K562 (cell line): ENCODE measurements at regions not wholly inside any gene's neighbourhood (a gene's known extent, or its start where the extent isn't known, plus 50 kb on each side); places are given as distances from the start of the nearest gene placed in this dataset.

Experiments
- ATAC-seq: fragments of 200-7000 bp; cut with Tn5 transposase; 3 replicates; pipeline ENCODE4 v1.9.1; 2020; ENCODE audit warnings: moderate library complexity
- BruUV-seq: library from RNA; stranded (reverse); fragments of 400-500 nt; replicated peaks from 2 replicates; lab custom pipeline; 2021; lab: Mats Ljungman, UMichigan
- CTCF ChIA-PET: fragments of 300-600 bp; formaldehyde crosslinking; extraction: SDS; loops from one replicate; lab custom pipeline; 2021; ENCODE audit warnings: low intra/inter-chr PET ratio; lab: Yijun Ruan, JAX
- POLR2A ChIA-PET: fragments of 300-600, 350-650 bp; sonication (Branson Sonifier 250); formaldehyde crosslinking; extraction: SDS; loops from one replicate; lab custom pipeline; 2021; ENCODE audit warnings: antibody characterized with exemption, inconsistent platforms; lab: Yijun Ruan, JAX
- DNase-seq, 4 experiments: peaks; one replicate each; pipeline versions ENCODE4 v3.0.0 to v3.0.0-alpha.2; 2011 to 2018; ENCODE audit warnings: low spot score in 3 of 4, mixed read lengths in 3 of 4; ENCODE audit errors: extremely low read depth in 1 of 4
- FAIRE-seq: peaks from 2 replicates; lab custom pipeline; 2011; peaks lifted over from hg19 to GRCh38; lab: Jason Lieb, UNC
- H2AFZ ChIP-seq: 2 replicates; pipeline ENCODE4 v1.6.0; 2011; ENCODE audit warnings: low read depth, low read length, control low read depth, inconsistent platforms
- H3K27ac ChIP-seq: fragments of 200-600 bp; 3 replicates; pipeline ENCODE4 v1.8.0; 2011; ENCODE audit warnings: low read depth, mild to moderate bottlenecking, control low read depth, inconsistent platforms, low read length, moderate library complexity, mixed read lengths; ENCODE audit errors: extremely low read depth
- H3K27me3 ChIP-seq, 2 experiments: fragments of 300-600 bp in 1 of 2; 2 replicates in 1 of 2; 3 replicates in 1 of 2; pipeline versions ENCODE4 v1.6.0 to v1.8.0; 2011; ENCODE audit warnings: inconsistent platforms in 2 of 2, low read length in 2 of 2, mild to moderate bottlenecking in 1 of 2, mixed read lengths in 1 of 2, moderate library complexity in 1 of 2; ENCODE audit not compliant: control insufficient read depth in 2 of 2, insufficient read depth in 2 of 2
- H3K36me3 ChIP-seq: fragments of 300-600 bp; 3 replicates; pipeline ENCODE4 v1.8.0; 2011; ENCODE audit warnings: mild to moderate bottlenecking, low read length, inconsistent platforms; ENCODE audit not compliant: control insufficient read depth, insufficient read depth
- H3K4me1 ChIP-seq, 2 experiments: fragments of 200-600 bp in 1 of 2; replicated peaks in 1 of 2; 2 replicates in 1 of 2; 3 replicates in 1 of 2; pipeline versions ENCODE4 v1.5.1 to v1.8.0; 2011; ENCODE audit warnings: inconsistent platforms in 2 of 2, low read length in 2 of 2, mild to moderate bottlenecking in 1 of 2, mixed read lengths in 1 of 2, moderate library complexity in 1 of 2; ENCODE audit not compliant: control insufficient read depth in 2 of 2, insufficient read depth in 2 of 2
- H3K4me2 ChIP-seq: 2 replicates; pipeline ENCODE4 v1.6.1; 2011; ENCODE audit warnings: low read length, control low read depth, inconsistent platforms, mixed read lengths; ENCODE audit not compliant: insufficient read depth
- H3K4me3 ChIP-seq: fragments of 200-600 bp; sonication (generic), shearing (Covaris generic); 2 replicates; pipeline ENCODE4 v1.5.1; 2016; ENCODE audit warnings: control low read depth, inconsistent platforms
- H3K79me2 ChIP-seq: fragments of 200-600 bp; 3 replicates; pipeline ENCODE4 v1.8.0; 2011; ENCODE audit warnings: low read length, inconsistent platforms; ENCODE audit not compliant: control insufficient read depth, insufficient read depth
- H3K9ac ChIP-seq, 2 experiments: 2 replicates each; pipeline versions ENCODE4 v1.6.0 to v1.6.1; 2011; ENCODE audit warnings: low read depth in 2 of 2, low read length in 2 of 2, control low read depth in 1 of 2, inconsistent platforms in 1 of 2, mild to moderate bottlenecking in 1 of 2, mixed read lengths in 1 of 2; ENCODE audit not compliant: insufficient read depth in 1 of 2
- H3K9me1 ChIP-seq: one replicate; pipeline ENCODE4 v1.6.0; 2011; ENCODE audit warnings: inconsistent platforms, mild to moderate bottlenecking, low read length, moderate library complexity; ENCODE audit not compliant: control insufficient read depth, insufficient read depth
- H3K9me3 ChIP-seq: replicated peaks from 2 replicates; pipeline ENCODE4 v1.5.1; 2011; ENCODE audit warnings: low read depth, low read length, inconsistent platforms; ENCODE audit not compliant: control insufficient read depth, insufficient read depth
- H4K20me1 ChIP-seq: replicated peaks from 2 replicates; pipeline ENCODE4 v1.6.1; 2011; ENCODE audit warnings: low read length, inconsistent platforms, mixed read lengths; ENCODE audit not compliant: control insufficient read depth, insufficient read depth
- OTX1 ChIP-seq: fragments of 450-650 bp; formaldehyde crosslinking; IDR thresholded peaks from 2 replicates; pipeline ENCODE4 v1.4.0; 2022; ENCODE audit warnings: mild to moderate bottlenecking
- TCF7L2 ChIP-seq: fragments of 150-350 bp; IDR thresholded peaks from 2 replicates; pipeline ENCODE4 v1.6.1; 2016; ENCODE audit warnings: low read depth, mild to moderate bottlenecking, low read length, moderate library complexity
- ZFP36 ChIP-seq: fragments of 150-350 bp; IDR thresholded peaks from 2 replicates; pipeline ENCODE4 v1.6.1; 2018; ENCODE audit warnings: low read length, low read depth; ENCODE audit not compliant: partially characterized antibody
- WGBS: fragments of 100-300 bp; shearing (Covaris generic); methylation state at CpG from one replicate; pipeline ENCODE4 v1.1.6; 2016; ENCODE audit warnings: low coverage, mixed read lengths; ENCODE audit not compliant: insufficient coverage; ENCODE audit errors: missing lambda C conversion rate; 5-methylcytosine and 5-hydroxymethylcytosine counted together
- in situ Hi-C: fragments of 300-500 bp; cut with MboI; formaldehyde crosslinking; loops from 4 replicates; pipeline ENCODE4 v1.15.0; 2018; ENCODE audit warnings: inconsistent platforms, mixed read lengths
- intact Hi-C: fragments of 100-400 bp; cut with micrococcal nuclease; formaldehyde crosslinking; loops from 2 replicates; pipeline ENCODE4 v1.14.2; 2022
- TF ChIP-seq, protein P1 (sequence below): sonication (generic); IDR thresholded peaks from 2 replicates; pipeline ENCODE4 v1.6.1; 2016

DNA sequence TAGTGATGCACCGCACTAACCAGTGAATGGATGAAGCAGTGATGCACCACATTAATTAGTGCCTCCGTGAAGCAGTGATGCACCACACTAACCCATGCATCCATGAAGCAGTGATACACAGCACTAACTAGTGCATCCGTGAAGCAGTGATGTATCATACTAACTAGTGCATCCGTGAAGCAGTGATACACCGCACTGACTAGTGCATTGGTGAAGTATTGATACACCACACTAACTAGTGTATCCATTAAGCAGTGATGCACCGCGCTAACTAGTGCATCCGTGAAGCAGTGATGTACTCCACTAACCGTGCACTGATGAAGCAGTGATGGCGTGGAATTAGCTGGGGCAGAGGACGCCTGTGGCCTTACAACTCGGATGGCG is 80.6 kb upstream of the NKD1 start:
- no peaks in the 10 kb centered on the region; the same call in 1 of the 2 replicates for H3K9me3 ChIP-seq
- H3K36me3 ChIP-seq, result no peaks in the 10 kb centered on the region
- peak; percentile 44 for FAIRE-seq
- no peak for TF ChIP-seq TCF7L2
- TF ChIP-seq, protein P1, sequence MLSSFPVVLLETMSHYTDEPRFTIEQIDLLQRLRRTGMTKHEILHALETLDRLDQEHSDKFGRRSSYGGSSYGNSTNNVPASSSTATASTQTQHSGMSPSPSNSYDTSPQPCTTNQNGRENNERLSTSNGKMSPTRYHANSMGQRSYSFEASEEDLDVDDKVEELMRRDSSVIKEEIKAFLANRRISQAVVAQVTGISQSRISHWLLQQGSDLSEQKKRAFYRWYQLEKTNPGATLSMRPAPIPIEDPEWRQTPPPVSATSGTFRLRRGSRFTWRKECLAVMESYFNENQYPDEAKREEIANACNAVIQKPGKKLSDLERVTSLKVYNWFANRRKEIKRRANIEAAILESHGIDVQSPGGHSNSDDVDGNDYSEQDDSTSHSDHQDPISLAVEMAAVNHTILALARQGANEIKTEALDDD, result peak; percentile 66
- CTCF ChIA-PET, result no interaction called here
- H2AFZ ChIP-seq, result no peak overlapping the region
- H3K9ac ChIP-seq, result no peak overlapping the region
- intact Hi-C loops, result no loop called here
- H3K9me1 ChIP-seq, result no peaks in the 10 kb centered on the region
- in situ Hi-C loops, result no loop called here
- no TSS peak for BruUV-seq
- 22% methylated on average over 13 of the region's 13 CpGs for WGBS
- H4K20me1 ChIP-seq, result 0 out of 2 replicates have a peak, but pooled peaks cover 4% of the 10 kb centered on the region
- peaks cover 3 to 10% of the 10 kb centered on the region in 2 experiments; a peak in 2 of 5 replicates for H3K4me1 ChIP-seq
- H3K27me3 ChIP-seq, result peaks cover 20 to 54% of the 10 kb centered on the region in 2 experiments
- POLR2A ChIA-PET, result no interaction called here
- no peak for DNase-seq
- no peak for ATAC-seq
- H3K4me3 ChIP-seq, result no peak overlapping the region
- H3K27ac ChIP-seq, result no peak overlapping the region
- peak overlapping the region; percentile 29 for H3K4me2 ChIP-seq
- H3K79me2 ChIP-seq, result no peaks in the 10 kb centered on the region

DNA sequence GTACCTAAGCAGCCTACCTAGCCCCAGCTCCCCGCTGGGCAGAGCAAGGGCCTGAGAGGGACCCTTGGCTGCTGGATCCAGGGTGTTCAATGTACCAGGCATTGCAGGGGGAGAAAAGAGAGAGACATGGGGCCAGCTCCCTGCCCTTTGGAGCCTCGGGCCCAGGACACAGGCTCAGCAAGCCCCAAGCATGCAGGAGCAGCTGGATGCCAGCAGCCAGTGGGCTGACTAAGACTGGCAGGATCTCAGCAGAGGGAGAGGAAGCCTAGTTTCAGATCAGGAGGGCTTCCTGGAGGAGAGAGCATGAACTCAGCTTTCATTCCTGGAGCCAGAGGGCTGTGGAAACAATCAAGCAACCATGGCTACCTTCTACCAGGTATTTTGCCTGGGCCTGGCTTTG is 82.0 kb upstream of the NKD1 start:
- CTCF ChIA-PET, result no interaction called here
- Histone ChIP-seq H3K36me3 (no peaks in the 10 kb centered on the region), H3K4me2 (no peak overlapping the region)
- in situ Hi-C loops, result no loop called here
- ATAC-seq (no peak), DNase-seq (no peak)
- TF ChIP-seq OTX1 (no peak), ZFP36 (peak; percentile 64)
- TF ChIP-seq, all 486 proteins: peak for 1
- Histone ChIP-seq H3K27me3 (peaks cover 20 to 60% of the 10 kb centered on the region in 2 experiments), H3K79me2 (no peaks in the 10 kb centered on the region), H4K20me1 (0 out of 2 replicates have a peak, but pooled peaks cover 4% of the 10 kb centered on the region), H2AFZ (no peak overlapping the region), H3K4me3 (no peak overlapping the region), H3K9me1 (no peaks in the 10 kb centered on the region), H3K4me1 (peaks cover 3 to 10% of the 10 kb centered on the region in 2 experiments; a peak in 2 of 5 replicates), H3K9ac (no peak overlapping the region), H3K9me3 (no peaks in the 10 kb centered on the region; the same call in 1 of the 2 replicates), H3K27ac (no peak overlapping the region)
- BruUV-seq, result no TSS peak
- POLR2A ChIA-PET, result interaction anchor here (0.7 kb wide), 1 partner anchor 66 kb away, joined by 3 read pairs; no protein-coding TSS in a partner anchor
- intact Hi-C loops, result no loop called here
- no peak for FAIRE-seq
- 0% methylated on average over 2 of the region's 2 CpGs for WGBS
